Mononuclear cell (primary cell): ENCODE measurements at regions not wholly inside any gene's neighbourhood (a gene's known extent, or its start where the extent isn't known, plus 50 kb on each side); places are given as distances from the start of the nearest gene placed in this dataset.
"Not testable (repeated sequence)": the region's sequence is repeated elsewhere in the genome, so short reads cannot be mapped to it uniquely, and the experiment has no call there.

Experiments
- H3K27me3 ChIP-seq: 2 replicates; pipeline ENCODE4 v1.6.0; 2011; ENCODE audit warnings: low read length, control low read depth; ENCODE audit not compliant: insufficient read depth
- H3K4me1 ChIP-seq: 2 replicates; pipeline ENCODE4 v1.5.1; 2011; ENCODE audit warnings: mild to moderate bottlenecking, low read length, control low read depth; ENCODE audit not compliant: insufficient read depth
- H3K4me3 ChIP-seq: 2 replicates; pipeline ENCODE4 v1.5.1; 2011; ENCODE audit warnings: mild to moderate bottlenecking, low read length, moderate library complexity
- H3K9me3 ChIP-seq: 2 replicates; pipeline ENCODE4 v1.5.1; 2011; ENCODE audit warnings: low read depth, mild to moderate bottlenecking, control low read depth, low read length

DNA sequence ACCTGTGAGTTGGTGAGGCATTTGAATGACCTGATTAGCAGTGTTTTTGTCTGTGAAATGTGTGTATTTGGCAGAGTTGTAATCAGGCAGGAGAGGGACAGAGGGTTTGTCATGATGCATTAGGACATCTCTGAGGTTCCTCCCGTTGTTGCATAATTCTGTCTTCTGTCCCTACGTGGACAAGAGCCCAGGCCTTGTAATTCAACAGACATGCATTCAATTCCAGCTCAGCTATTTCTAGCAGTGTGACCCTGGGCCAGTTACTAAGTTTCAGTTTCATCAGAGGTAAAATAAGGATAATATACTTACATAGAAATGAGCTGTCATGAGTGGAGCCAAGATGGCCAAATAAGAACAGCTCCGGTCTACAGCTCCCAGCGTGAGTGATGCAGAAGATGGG is 208.6 kb downstream of the SLC38A4 start:
- Histone ChIP-seq H3K4me3 (no peak overlapping the region), H3K27me3 (no peaks in the 10 kb centered on the region), H3K9me3 (no peaks in the 10 kb centered on the region), H3K4me1 (no peaks in the 10 kb centered on the region)

DNA sequence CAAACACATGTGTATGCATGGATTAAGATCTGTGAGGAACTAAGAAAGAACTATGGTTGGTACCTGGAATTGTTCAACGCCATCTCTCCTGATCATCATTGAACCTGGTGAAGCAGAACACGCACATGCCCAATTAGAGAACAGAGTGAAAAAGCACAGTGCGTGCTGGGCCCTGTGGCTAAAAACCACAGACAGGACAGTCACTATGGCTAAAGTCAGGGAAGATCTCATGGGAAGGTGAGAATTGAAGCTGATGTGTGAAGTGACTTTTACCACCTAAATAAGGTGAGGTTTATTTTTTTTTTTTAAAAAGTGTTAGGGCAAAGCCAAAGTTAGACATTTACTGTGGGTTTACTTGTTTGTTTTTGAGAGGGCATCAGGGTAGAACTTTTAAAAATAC is 215.0 kb downstream of the SLC38A4 start:
- Histone ChIP-seq H3K4me1 (peaks cover 16% of the 10 kb centered on the region), H3K27me3 (no peaks in the 10 kb centered on the region), H3K4me3 (no peak overlapping the region), H3K9me3 (no peaks in the 10 kb centered on the region)

DNA sequence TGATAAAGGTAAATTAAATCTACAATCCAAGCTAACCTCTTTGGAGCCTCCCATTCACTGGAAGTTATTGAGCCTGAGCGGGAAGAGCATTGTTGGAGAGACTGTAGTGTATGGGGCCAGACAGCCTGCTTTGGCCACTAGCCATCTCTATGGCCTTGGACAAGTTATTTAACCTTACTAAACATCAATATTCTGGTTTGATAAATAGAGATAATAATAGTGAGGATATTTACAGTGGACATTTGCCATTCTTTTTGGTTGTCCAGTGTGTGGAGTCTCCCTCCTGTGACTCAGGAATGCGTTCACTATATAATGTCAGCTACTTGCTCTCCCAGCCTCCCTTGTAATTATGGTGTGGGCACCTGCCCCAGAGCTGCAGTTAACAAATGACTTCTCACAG is 216.1 kb downstream of the SLC38A4 start:
- Histone ChIP-seq H3K9me3 (no peaks in the 10 kb centered on the region), H3K4me1 (peaks cover 16% of the 10 kb centered on the region), H3K4me3 (no peak overlapping the region), H3K27me3 (no peaks in the 10 kb centered on the region)

DNA sequence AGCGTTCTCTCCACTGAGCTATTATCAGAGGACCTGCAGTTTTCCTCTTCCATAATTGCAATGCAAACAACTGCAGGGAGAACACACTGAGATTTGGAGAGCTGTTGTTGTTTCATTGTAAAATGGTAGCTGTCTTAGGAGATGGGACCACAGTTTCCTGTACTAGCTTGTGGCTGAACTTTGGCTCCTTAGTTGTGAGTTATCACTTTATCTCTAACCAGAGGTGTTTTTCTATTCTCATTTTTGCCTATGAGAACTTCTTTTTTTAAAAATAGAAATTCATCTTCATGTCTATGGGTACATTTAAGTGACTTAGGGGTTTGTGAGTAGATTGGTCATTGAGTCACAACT is 216.5 kb downstream of the SLC38A4 start:
- H3K4me1 ChIP-seq, result peaks cover 16% of the 10 kb centered on the region
- no peak overlapping the region for H3K4me3 ChIP-seq
- no peaks in the 10 kb centered on the region for H3K27me3 ChIP-seq
- H3K9me3 ChIP-seq, result no peaks in the 10 kb centered on the region

DNA sequence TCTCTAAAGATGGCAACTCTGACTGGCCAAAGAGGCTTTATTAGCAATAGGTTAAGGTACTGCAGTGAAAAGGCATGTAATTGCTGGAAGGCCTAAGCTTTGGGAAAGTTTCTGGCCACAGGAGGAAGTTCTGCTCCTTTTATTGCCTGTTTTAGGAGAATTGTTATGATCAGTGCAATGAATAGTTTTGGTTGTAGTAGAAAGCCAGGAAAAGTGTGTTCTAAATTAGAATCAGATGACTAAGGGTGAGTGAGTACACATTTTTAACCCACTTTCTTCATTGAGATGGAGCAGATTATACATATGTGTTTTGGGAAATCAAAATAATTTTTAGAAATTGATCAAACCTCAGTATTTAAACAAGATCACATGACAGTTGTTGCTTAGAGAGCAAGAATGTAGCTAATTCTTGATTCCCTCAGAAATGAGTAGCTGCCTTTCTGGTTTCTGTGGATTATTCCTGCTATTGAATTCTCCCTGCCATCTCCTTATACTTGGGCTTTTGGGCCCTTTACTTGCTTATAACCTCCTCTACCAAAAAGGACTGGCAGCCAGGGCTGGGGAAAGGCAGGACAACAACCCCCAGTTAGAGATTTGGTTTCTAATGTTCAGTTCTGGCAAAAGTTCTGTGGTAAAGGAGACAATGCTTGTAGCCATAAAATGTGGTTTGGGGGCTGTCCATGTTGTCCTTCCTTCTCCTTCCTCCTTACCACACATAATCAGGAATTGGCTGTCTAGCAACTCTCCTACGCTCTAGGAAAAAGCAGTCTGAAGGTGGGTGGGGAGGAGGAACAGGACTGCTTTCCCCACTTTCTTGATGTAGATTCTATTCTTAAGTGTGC is 217.1 kb downstream of the SLC38A4 start:
- Histone ChIP-seq H3K4me3 (no peak overlapping the region), H3K4me1 (peaks cover 16% of the 10 kb centered on the region), H3K9me3 (no peaks in the 10 kb centered on the region), H3K27me3 (no peaks in the 10 kb centered on the region)

DNA sequence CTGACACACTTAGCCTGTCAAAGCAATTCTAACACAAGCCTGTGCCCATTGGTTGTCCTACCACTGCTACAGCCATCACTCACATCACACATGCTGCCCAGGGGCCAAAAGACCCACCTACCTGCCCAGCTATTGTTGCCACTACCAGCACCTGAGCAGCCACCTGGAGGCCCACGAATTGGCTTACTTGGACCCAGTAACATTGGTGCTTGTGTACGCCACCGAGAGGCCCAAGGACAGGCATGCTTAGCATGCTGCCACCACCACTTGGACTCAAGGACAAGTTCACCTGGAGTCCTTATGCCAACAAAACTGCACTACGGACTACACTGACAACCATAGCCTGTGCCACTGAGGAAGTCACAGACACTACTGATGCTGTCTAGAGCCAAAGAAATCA is 221.1 kb downstream of the SLC38A4 start:
- Histone ChIP-seq H3K9me3 (peaks cover 8% of the 10 kb centered on the region), H3K4me3 (no peak overlapping the region), H3K27me3 (no peaks in the 10 kb centered on the region), H3K4me1 (peaks cover 9% of the 10 kb centered on the region)

DNA sequence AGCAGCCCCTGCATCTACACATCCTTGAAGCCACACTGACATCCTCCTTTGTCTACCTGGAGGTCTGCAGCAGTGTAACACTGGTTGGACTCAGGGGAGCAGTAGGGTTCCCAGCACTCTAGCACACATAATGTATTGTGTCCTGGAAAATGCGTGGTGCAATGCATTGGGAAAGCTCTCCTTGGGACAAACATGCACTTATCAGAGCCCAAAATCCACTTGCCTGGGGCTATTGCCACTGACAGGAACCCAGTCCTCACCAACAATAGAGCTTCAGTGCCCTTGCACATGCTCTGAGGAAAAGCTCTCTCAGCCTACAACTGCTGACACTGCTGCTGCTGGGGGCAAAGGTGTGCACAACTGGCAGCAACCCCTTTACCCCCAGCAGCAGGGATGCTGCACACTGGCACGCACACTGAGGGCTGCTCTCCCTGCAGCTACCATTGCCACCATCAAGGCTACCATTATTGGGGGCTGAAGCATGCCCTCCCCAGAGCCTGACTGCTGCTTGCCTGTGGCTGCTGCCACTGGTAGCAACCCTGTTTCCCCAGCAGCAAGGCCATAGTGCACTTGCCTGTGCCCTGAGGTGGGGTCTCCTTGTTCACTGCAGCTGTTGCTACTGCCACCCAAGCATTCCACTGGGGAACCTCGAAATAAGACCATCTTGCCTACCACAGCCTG is 221.9 kb downstream of the SLC38A4 start:
- peaks cover 8% of the 10 kb centered on the region for H3K9me3 ChIP-seq
- H3K4me3 ChIP-seq, result no peak overlapping the region
- H3K4me1 ChIP-seq, result peaks cover 3% of the 10 kb centered on the region
- no peaks in the 10 kb centered on the region for H3K27me3 ChIP-seq

DNA sequence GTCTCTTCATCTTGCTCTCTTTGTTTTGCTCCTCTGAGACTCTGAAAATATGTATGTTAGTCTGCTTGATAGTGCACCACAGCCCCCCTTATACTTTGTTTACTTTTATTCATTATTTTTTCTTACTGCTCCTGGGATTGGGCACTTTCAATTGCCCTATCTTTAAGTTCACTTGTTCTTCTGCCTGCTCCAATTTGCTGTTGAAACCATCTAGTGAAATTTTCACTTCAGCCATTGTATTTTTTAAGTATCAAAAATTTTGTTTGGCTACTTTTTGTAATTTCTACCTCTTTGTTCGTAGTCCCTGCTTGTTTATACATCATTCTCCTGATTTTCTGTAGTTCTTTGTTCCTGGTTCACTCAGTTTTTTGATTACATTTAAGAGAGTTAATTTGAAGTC is 223.3 kb downstream of the SLC38A4 start:
- Histone ChIP-seq H3K27me3 (no peaks in the 10 kb centered on the region), H3K9me3 (peaks cover 8% of the 10 kb centered on the region), H3K4me3 (no peak overlapping the region), H3K4me1 (no peaks in the 10 kb centered on the region)

DNA sequence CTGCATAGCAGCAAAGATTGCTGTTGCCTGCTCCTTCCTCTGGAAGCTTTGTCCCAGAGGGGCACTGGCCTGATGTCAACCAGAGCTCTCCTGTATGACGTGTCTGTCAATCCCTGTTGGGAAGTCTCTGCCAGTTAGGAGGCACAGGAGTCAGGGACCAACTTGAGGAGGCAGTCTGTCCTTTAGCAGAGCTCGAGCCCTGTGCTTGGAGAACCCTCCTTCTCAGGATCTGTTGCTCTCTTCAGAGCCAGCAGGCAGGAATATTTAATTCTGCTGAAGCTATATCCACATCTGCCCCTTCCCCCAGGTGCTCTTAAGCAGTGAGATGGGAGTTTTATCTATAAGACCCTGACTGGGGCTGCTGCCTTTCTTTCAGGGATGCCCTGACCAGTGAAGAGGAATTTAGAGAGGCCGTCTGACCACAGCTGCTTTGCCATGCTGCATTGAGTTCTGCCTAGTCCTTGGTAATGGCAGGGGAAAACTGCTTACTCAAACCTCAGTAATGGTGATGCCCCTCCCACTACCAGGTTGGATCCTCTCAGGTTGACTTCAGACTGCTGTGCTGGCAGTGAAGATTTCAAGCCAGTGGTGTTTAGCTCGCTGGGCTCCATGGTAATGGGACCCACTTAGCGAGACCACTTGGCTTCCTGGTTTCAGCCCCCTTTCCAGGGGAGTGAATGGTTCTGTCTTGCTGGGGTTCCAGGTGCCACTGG is 218.6 kb upstream of the SLC38A2 start:
- H3K9me3 ChIP-seq, result no peaks in the 10 kb centered on the region
- peaks cover 1% of the 10 kb centered on the region for H3K4me1 ChIP-seq
- no peak overlapping the region for H3K4me3 ChIP-seq
- H3K27me3 ChIP-seq, result no peaks in the 10 kb centered on the region

DNA sequence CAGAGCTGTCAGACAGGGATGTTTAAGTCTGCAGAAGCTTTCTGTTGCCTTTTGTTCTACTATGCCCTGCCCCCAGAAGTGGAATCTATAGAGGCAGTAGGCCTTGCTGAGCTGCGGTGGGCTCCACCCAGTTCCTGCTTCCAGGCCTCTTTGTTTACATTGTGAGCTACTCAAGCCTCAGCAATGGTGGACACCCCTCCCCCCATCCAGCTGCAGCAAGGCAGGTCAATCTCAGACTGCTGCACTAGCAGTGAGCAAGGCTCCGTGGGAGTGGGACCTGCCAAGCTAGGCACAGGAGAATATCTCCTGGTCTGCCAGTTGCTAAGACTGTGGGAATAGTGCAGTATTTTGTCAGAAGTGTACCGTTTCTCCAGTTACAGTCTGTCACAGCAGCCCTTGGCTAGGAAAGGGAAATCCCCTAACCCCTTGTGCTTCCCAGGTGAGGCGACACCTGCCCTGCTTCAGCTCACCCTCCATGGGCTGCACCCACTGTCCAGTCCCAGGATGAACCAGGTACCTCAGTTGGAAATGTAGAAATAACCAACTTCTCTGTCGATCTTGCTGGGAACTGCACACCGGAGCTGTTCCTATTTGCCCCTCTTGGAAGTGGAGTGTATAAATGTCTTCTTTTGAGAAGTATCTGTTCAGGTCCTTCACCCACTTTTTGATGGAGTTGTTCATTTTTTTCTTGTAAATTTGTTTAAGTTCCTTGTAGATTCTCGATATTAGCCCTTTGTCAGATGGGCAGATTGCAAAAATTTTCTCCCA is 213.5 kb upstream of the SLC38A2 start:
- H3K4me1 ChIP-seq, result peaks cover 13% of the 10 kb centered on the region
- H3K9me3 ChIP-seq, result peaks cover 8% of the 10 kb centered on the region
- H3K27me3 ChIP-seq, result no peaks in the 10 kb centered on the region
- H3K4me3 ChIP-seq, result no peak overlapping the region

DNA sequence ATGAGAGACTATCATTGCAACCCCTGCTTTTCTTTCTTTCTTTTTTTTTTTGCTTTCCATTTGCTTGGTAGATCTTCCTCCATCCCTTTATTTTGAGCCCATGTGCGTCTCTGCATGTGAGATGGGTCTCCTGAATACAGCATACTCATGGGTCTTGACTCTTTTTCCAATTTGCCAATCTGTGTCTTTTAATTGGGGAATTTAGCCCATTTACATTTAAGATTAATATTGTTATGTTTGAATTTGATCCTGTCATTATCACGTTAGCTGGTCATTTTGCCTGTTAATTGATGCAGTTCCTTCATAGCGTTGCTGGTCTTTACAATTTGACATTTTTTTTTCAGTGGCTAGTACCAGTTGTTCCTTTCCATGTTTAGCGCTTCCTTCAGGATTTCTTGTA is 211.5 kb upstream of the SLC38A2 start:
- H3K4me3 ChIP-seq, H3K27me3 ChIP-seq, H3K9me3 ChIP-seq: not testable (repeated sequence)
- H3K4me1 ChIP-seq, result peaks cover 13% of the 10 kb centered on the region

DNA sequence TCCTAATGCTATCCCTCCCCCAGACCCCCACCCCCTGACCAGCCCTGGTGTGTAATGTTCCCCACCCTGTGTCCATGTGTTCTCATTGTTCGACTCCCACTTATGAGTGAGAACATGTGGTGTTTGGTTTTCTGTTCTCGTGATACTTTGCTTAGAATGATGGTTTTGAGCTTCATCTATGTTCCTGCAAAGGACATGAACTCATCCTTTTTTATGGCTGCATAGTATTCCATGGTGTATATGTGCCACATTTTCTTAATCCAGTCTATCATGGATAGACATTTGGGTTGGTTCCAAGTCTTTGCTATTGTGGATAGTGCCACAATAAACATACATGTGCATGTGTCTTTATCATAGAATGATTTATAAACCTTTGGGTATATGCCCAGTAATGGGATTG is 209.4 kb upstream of the SLC38A2 start:
- H3K9me3 ChIP-seq, H3K27me3 ChIP-seq, H3K4me3 ChIP-seq: not testable (repeated sequence)
- H3K4me1 ChIP-seq, result peaks cover 13% of the 10 kb centered on the region

DNA sequence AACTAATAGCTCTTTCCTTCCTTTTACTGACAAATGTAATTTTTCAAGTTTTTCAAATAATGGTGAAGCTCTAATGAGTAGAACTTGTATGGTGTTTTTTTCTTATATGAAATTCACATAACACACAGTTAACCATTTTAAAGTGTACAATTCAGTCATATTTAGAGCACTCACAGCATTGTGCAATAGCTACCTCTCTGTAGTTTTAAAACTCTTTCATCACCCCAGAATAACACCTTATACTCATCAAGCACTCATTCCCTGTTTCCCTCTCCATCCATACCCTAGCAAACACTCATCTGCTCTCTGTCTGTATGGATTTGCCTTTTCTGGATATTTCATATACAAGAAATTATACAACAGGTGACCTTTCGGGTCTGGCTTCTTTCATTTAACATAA is 207.9 kb upstream of the SLC38A2 start:
- Histone ChIP-seq H3K27me3 (no peaks in the 10 kb centered on the region), H3K9me3 (peaks cover 8% of the 10 kb centered on the region), H3K4me1 (peaks cover 5% of the 10 kb centered on the region), H3K4me3 (no peak overlapping the region)

DNA sequence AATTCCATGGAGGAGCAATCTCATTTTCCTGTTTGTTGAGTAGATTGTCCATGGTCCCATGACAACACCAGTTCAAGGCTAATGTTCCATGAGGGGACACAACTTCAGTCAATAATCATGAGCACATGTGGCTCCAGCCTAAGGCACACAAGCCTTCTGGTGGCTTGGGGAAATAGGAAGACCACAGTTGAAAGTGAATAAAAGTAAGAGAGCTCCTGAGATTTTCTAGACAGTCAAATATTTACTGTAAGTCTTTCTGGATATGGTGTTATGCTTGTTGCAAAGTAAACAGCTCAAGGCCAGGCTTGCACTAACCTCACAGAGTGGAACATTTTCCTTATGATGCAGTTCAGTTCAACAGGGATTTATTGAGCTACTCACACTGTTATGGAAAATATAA is 206.9 kb upstream of the SLC38A2 start:
- H3K9me3 ChIP-seq, result peaks cover 8% of the 10 kb centered on the region
- H3K27me3 ChIP-seq, result no peaks in the 10 kb centered on the region
- H3K4me1 ChIP-seq, result no peaks in the 10 kb centered on the region
- H3K4me3 ChIP-seq, result no peak overlapping the region
